IPS-15b (cell line): ENCODE measurements at regions not wholly inside any gene's neighbourhood (a gene's known extent, or its start where the extent isn't known, plus 50 kb on each side); places are given as distances from the start of the nearest gene placed in this dataset.

Source experiments
- H3K27me3 ChIP-seq: one replicate; pipeline ENCODE4 v1.6.1; 2013; ENCODE audit warnings: low read length; ENCODE audit not compliant: control insufficient read depth, insufficient read depth
- H3K36me3 ChIP-seq: one replicate; pipeline ENCODE4 v1.6.1; 2013; ENCODE audit warnings: low read length; ENCODE audit not compliant: control insufficient read depth, insufficient read depth
- H3K4me1 ChIP-seq: one replicate; pipeline ENCODE4 v1.6.1; 2013; ENCODE audit warnings: mild to moderate bottlenecking, low read length; ENCODE audit not compliant: control insufficient read depth, insufficient read depth
- H3K4me3 ChIP-seq: one replicate; pipeline ENCODE4 v1.5.1; 2013; ENCODE audit warnings: low read depth, low read length
- H3K9ac ChIP-seq: one replicate; pipeline ENCODE4 v1.6.1; 2013; ENCODE audit warnings: low read depth, mild to moderate bottlenecking, low read length
- H3K9me3 ChIP-seq: one replicate; pipeline ENCODE4 v1.6.1; 2013; ENCODE audit warnings: mild to moderate bottlenecking, low read length; ENCODE audit not compliant: control insufficient read depth, insufficient read depth

DNA sequence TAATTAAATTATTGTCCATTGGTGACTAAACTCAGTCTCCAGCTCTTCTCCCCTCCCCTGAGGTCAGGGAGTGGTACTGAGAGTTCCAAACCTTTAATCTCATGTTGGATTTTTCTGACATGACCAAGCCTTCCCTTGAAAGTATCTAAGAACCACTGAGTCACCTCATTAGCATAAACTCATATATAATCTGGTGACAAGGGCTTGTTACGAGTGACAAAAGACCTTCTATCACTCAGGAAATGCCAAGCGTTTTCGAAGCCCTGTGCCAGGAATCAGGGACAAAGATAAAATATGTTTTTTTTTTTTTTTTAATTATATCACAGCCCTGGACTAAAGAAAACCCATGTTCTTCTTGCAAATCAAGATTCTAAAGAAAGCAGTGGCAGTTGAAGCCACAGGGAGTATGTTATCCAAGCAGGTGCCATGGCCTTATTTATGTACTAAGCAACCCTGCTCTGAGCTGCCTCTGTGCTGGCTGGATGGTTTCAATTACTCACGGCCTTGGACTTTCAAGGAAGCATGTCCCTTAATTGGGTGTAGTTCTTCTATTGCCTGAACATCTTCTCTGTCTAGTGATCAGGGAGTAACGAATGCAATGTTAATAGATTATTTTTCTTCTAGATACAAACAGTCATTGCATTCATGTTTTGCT, 169.0 kb upstream of the PRKCQ start:
- Histone ChIP-seq H3K9ac (no peak overlapping the region), H3K27me3 (no peaks in the 10 kb centered on the region), H3K9me3 (no peaks in the 10 kb centered on the region), H3K4me3 (no peak overlapping the region), H3K36me3 (no peaks in the 10 kb centered on the region), H3K4me1 (peaks cover 4% of the 10 kb centered on the region)

DNA sequence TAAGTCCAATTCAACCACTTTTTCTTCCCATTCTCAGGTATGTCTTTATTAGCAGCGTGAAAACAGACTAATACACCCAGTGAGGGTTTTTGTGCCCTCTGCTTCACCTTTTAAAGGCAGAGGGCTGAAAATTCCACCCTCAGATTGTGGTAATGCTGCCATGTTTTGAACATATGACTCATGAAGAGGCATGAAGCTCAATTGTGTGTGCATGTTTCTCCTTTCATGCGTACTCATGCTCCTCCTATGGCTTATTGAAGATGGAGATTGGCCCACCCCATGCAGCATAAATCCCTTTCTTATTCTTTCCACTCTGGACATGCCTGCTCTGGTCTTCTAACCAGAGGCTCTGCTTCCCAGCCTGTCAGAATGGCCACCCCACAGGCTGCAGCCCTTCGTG, 168.0 kb upstream of the PRKCQ start:
- no peaks in the 10 kb centered on the region for H3K27me3 ChIP-seq
- no peaks in the 10 kb centered on the region for H3K36me3 ChIP-seq
- no peaks in the 10 kb centered on the region for H3K9me3 ChIP-seq
- H3K9ac ChIP-seq: no peak overlapping the region
- no peaks in the 10 kb centered on the region for H3K4me1 ChIP-seq
- H3K4me3 ChIP-seq: no peak overlapping the region

DNA sequence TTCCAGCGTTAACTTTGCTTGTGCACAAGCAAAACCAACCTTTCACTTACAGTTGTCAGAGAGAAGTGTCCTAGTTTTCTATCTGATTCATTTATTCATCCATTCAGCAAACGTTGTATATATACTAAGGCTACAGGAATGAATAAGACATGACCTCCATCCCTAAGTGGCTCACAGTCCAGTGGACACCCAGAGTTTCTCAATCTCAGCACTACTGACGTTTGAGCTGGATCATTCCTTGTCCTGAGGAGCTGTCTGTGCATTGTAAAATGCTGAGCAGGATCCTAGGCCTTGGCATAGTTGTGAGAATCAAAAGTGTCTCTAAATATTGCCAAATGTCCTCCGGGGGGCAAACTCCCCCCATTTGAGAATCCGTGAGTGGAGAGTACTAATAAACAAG, 166.7 kb upstream of the PRKCQ start:
- no peaks in the 10 kb centered on the region for H3K27me3 ChIP-seq
- H3K36me3 ChIP-seq: no peaks in the 10 kb centered on the region
- no peak overlapping the region for H3K9ac ChIP-seq
- no peaks in the 10 kb centered on the region for H3K4me1 ChIP-seq
- H3K4me3 ChIP-seq: no peak overlapping the region
- H3K9me3 ChIP-seq: no peaks in the 10 kb centered on the region

DNA sequence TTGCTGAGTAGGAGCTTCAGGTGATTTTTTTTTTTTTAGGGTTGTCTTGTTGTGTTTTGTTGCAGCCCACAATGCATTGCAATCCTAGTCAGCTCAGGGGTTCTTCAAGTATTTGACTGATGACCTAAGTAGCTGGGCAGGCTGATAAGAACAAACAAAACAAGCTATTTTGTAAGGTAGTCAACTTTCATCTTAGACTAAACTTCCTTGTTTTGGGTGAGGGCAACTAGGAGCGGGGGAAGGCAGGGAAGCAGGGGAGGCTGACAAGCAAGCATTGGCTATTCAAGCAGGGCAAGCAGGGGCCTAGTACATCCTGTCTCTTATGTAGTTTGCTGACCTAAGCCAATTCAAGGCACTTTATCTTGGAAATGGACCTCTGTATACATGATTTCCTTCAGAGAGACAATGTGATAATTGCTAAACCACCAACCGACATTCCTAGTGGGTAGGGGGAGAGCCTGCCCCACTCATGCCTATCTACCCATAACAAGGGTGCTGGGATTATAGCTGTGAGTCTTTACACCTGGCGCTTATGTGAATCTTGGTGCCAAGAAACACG, 163.3 kb upstream of the PRKCQ start:
- H3K4me1 ChIP-seq: peaks cover 5% of the 10 kb centered on the region

DNA sequence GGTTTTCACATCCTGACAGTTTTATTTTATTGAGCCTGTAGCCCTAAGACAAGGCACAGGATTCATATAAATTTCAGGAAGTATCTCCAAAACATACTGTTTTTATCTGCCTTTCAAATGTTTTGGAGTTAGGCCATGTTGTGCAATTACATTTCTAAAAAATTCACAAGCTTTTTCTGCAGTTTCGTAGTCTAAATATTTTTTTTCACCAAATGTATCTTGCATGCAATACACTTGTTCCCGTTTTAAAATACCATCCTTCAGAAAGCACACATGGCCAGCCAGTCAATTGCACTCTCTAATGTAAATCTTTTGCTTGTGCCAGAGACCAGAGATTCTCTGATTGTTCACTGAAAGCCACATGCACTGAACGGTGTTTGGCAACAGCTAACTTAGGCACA, 161.5 kb upstream of the PRKCQ start:
- Histone ChIP-seq H3K4me1 (peaks cover 13% of the 10 kb centered on the region), H3K4me3 (no peak overlapping the region)

More for the DNA sequence above, 163.3 kb upstream of the PRKCQ start:
- H3K9ac ChIP-seq: no peak overlapping the region
- no peaks in the 10 kb centered on the region for H3K27me3 ChIP-seq
- no peak overlapping the region for H3K4me3 ChIP-seq
- no peaks in the 10 kb centered on the region for H3K9me3 ChIP-seq
- no peaks in the 10 kb centered on the region for H3K36me3 ChIP-seq

DNA sequence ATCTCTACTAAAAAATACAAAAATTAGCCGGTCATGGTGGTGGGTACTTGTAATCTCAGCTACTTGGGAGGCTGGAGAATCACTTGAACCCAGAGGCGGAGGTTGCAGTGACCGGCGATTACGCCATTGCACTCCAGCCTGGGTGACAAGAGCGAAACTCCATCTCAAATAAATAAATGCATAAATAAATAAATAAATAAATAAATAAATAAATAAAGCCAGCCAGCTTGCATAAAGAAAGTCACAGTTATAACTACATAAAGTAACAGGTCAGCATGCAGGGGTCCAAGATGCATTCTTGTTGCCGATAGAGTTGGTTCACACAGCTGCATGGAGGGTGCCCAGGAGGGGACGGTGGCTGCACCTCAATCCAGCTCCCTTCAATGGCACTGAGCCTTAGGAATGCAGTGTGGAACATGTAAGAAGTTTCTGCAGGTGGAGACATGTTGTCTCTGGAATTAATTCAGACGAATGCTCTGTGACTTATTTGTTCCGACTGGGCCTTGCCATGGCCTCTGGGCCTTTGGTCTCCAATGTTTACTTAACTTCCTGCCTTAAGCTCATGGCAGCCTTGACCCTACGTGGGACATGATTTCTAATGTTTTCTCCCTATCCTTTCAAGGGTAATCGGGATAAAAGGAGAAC, 159.6 kb upstream of the PRKCQ start:
- H3K9ac ChIP-seq: no peak overlapping the region
- no peaks in the 10 kb centered on the region for H3K27me3 ChIP-seq
- no peaks in the 10 kb centered on the region for H3K9me3 ChIP-seq
- no peaks in the 10 kb centered on the region for H3K36me3 ChIP-seq
- no peak overlapping the region for H3K4me3 ChIP-seq
- peaks cover 16% of the 10 kb centered on the region for H3K4me1 ChIP-seq

More for the DNA sequence above, 161.5 kb upstream of the PRKCQ start:
- no peak overlapping the region for H3K9ac ChIP-seq
- H3K9me3 ChIP-seq: no peaks in the 10 kb centered on the region
- no peaks in the 10 kb centered on the region for H3K27me3 ChIP-seq
- no peaks in the 10 kb centered on the region for H3K36me3 ChIP-seq

DNA sequence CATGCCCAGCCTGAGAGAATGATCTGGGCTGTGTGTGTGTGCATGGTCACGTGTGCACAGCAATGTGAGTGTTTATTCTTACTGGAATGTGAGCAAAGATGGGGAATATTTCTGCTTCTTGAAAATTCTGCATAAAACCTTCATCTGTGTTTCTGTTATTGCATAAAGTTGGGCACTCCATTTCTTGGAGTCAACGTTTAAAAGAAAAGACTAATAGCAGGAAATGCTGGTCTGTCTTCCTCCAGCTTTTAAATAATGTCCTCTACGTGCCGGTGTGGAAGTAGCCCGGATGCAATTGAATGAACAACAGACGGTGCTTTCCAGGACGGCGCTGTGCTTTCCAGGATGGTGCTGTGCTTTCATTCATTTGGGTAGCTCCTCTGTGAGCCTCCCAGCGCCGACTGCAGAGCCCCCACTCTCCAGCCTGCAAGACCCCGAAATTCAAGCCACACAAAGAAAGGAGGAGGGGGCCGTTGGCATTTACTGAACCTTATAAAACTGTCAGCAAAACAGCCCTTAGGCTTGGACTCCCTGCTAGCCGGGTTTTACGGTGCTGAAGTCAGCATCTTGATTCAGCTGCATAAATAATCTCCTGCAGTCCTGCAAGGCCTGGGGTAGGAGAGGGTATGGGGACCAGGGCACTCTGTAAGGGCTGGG, 158.2 kb upstream of the PRKCQ start:
- Histone ChIP-seq H3K9me3 (no peaks in the 10 kb centered on the region), H3K9ac (no peak overlapping the region), H3K4me3 (peak overlapping the region; percentile 14), H3K4me1 (peaks cover 16% of the 10 kb centered on the region), H3K27me3 (no peaks in the 10 kb centered on the region), H3K36me3 (no peaks in the 10 kb centered on the region)

DNA sequence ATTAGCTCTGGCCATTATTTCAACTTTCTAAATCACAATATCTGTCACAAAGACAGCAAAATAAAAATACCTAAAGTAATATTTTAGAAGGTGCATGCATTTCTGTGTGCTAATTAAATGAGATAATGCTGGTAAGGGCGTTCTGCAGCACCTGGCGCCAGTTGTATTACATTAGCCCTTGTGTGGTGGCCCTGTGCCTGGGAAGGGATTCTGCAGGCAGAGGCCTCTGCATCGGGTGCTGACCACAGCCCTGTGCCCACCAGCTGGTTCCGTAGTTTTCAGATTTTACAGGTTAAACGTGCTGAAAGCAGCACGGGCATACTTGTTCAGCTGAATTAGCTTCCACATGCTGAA, 157.7 kb upstream of the PRKCQ start:
- H3K27me3 ChIP-seq: no peaks in the 10 kb centered on the region
- H3K36me3 ChIP-seq: no peaks in the 10 kb centered on the region
- peaks cover 16% of the 10 kb centered on the region for H3K4me1 ChIP-seq
- no peaks in the 10 kb centered on the region for H3K9me3 ChIP-seq
- H3K9ac ChIP-seq: no peak overlapping the region
- no peak overlapping the region for H3K4me3 ChIP-seq

DNA sequence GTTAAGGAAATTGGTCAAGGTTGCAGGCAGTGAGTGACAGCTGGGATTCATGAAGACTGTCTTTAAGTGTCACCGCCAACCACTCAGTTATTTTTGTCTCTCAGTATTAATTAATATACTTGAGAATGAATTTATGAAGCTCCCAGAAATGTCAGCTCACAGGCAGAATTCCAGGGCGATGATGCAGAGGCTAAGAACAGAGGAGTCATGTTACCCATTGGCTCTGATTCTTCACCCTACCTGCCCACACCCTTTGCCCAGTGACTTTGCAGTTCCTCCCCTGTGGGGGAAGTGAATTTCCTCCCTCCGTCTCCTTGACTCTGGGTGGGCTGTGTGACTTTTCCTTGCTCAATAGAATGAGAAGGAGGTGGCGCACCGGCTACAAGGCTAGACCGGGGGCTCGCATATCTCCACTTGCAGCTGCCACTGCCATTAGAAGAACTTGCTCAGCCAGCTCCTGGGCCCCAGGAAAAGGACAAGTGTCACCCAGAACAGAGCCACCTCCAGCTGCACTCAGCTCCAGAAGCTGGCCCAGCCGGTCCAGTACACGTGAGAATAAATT, 157.1 kb upstream of the PRKCQ start:
- Histone ChIP-seq H3K27me3 (no peaks in the 10 kb centered on the region), H3K4me3 (no peak overlapping the region), H3K9ac (no peak overlapping the region), H3K9me3 (no peaks in the 10 kb centered on the region), H3K36me3 (no peaks in the 10 kb centered on the region), H3K4me1 (peaks cover 16% of the 10 kb centered on the region)

DNA sequence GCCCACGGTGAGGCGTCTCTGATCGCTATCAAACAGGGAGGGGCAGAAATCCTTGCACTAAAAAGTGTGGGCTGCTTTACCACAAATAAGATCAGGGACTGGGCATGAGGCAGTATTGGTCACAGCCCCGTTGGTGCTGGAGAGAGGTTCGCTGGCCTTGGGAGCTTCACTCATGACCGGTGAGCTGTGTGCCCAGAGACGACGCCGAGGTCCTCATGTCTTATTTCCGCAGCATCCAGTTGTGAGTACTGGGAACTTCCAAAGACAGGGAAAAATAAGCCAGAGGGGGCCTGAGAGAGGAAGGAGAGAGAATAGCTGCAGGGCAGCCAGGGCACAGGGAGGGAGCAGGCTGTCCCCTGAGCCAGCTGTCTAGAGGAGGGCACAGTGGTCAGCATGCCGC, 154.2 kb upstream of the PRKCQ start:
- no peak overlapping the region for H3K4me3 ChIP-seq
- H3K9me3 ChIP-seq: no peaks in the 10 kb centered on the region
- H3K9ac ChIP-seq: no peak overlapping the region
- no peaks in the 10 kb centered on the region for H3K36me3 ChIP-seq
- no peaks in the 10 kb centered on the region for H3K27me3 ChIP-seq
- H3K4me1 ChIP-seq: peaks cover 16% of the 10 kb centered on the region

DNA sequence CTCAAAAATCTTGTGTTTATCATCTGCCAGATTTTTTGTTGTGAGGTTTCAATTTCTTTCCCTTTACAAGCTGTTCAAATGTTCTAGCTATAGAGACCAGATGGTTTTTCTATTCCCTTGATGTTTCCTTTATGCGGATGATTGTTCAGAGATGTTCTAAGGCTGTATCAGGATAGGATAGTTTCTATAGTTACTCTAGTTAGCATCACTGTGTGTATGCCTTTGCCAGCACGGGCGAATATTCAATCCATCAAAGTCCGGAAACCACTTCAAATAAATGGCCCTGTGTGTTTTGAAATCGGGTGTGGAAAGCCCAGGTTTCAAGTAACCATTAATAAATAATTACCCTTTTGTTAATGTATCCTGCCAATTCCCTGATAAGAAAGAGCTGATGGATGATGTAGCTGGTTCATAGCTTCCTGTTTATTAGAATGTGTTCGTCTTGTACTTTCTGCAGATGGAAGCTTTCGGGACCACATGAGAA, 149.8 kb upstream of the PRKCQ start:
- Histone ChIP-seq H3K9me3 (no peaks in the 10 kb centered on the region), H3K4me3 (no peak overlapping the region), H3K27me3 (no peaks in the 10 kb centered on the region), H3K9ac (no peak overlapping the region), H3K36me3 (no peaks in the 10 kb centered on the region), H3K4me1 (no peaks in the 10 kb centered on the region)
